ENCODE measurements at regions not wholly inside any gene's neighbourhood (a gene's known extent, or its start where the extent isn't known, plus 50 kb on each side); places are given as distances from the start of the nearest gene placed in this dataset.

DNA sequence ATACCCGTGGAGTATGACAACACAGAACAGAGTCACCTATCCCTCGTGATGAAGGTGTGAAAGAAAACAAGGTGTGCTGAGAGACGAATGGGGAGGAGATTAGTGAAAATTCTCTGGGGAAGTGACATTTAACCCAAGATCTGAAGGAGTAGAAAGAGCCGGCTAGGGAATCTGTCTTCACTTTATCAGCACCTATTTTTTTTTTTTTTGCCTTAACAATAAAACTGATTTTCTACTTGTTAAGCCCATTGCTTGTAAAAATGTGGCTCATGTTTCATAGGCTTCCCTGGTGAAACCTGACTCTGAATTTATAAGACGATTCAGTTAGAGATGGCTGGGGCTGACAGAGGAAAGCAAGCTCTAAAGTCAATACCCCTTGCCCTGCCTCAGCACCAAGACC, 322.6 kb upstream of the MSX2 start:
- TF ChIP-seq POLR2AphosphoS5 (IDR thresholded peaks at IDR 0.05; ENCODE audit: low read depth, low read length): no peak
- TF ChIP-seq TAF1 (IDR thresholded peaks at IDR 0.05; ENCODE audit: low read depth, low read length): no peak
- no peak for TF ChIP-seq PAX5 (IDR thresholded peaks at IDR 0.05; ENCODE audit: insufficient read depth, low read length, severe bottlenecking)
- no peak for TF ChIP-seq POLR2A (IDR thresholded peaks at IDR 0.05; ENCODE audit: low read depth, low read length)
- no peak for TF ChIP-seq POU2F2 (IDR thresholded peaks at IDR 0.05; ENCODE audit: low read depth, low read length)
- TF ChIP-seq SPI1 (IDR thresholded peaks at IDR 0.05; ENCODE audit: low read depth, low read length): no peak

Measured in GM12891 (cell line).